ENCODE measurements at regions not wholly inside any gene's neighbourhood (a gene's known extent, or its start where the extent isn't known, plus 50 kb on each side); places are given as distances from the start of the nearest gene placed in this dataset.
"Not testable (repeated sequence)": the region's sequence is repeated elsewhere in the genome, so short reads cannot be mapped to it uniquely, and the experiment has no call there.

DNA sequence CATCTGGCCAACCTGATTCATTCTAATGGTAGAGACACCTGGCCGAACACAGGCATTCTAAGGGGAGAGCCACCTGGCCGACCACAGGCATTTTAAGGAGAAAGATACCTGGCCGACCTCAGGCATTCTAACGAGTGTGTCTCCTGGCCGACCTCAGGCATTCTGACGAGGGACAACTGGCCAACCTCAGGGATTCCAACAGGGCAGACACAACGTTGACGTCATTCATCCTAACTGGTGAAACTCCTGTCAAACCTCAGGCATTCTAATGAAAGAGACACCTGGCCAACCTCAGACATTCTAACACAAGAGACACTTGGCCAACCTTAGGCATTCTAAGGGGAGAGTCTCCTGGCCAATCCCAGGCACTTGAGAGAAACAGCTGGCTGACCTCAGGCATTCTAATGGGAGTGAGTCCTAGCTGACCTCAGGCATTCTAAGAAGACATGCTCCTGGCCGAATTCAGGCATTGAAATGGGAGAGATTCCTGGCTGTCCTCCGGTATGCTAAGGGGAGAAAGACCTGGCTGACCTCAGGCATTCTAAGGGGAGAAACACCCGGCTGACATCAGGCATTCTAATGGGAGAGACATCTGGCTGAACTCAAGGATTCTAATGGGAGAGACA lies 1352.5 kb downstream of the UQCRFS1 start:
- Histone ChIP-seq H3K27me3 (ENCODE audit: control insufficient read depth, insufficient read depth, low read length) (no peaks in the 10 kb centered on the region), H3K4me3 (ENCODE audit: low read length) (no peak overlapping the region), H3K4me1 (ENCODE audit: control insufficient read depth, insufficient read depth, low read length) (no peaks in the 10 kb centered on the region), H3K9me3 (ENCODE audit: control insufficient read depth, insufficient read depth, low read length) (peaks cover 15% of the 10 kb centered on the region), H3K36me3 (ENCODE audit: control insufficient read depth, insufficient read depth, low read length) (no peaks in the 10 kb centered on the region), H3K27ac (ENCODE audit: low read length) (no peak overlapping the region)
- no CpG with 5 or more reads among the region's 11 CpGs for WGBS (ENCODE audit: insufficient coverage, insufficient read length)
- DNase-seq (ENCODE audit: low read depth, low spot score), result no peak

DNA sequence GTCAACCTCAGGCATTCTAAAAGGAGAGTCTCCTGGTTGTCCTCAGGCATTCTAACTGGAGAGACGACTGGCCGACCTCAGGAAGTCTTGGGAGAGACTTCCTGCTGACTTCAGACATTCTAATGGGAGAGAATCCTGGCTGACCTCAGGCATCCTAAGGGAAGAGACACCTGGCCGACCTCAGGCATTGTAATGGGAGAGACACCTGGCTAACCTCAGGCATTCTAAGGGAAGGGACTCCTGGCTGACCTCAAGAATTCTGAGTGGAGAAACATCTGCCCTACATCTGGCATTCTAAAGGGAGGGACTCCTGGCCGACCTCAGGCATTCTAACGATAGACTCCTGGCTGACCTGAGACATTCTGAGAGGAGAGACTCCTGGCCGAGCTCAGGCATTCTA lies 1353.3 kb downstream of the UQCRFS1 start:
- WGBS (ENCODE audit: insufficient coverage, insufficient read length), result no CpG with 5 or more reads among the region's 6 CpGs
- H3K9me3 ChIP-seq (ENCODE audit: control insufficient read depth, insufficient read depth, low read length), result peaks cover 15% of the 10 kb centered on the region
- H3K27me3 ChIP-seq (ENCODE audit: control insufficient read depth, insufficient read depth, low read length), result no peaks in the 10 kb centered on the region
- no peaks in the 10 kb centered on the region for H3K36me3 ChIP-seq (ENCODE audit: control insufficient read depth, insufficient read depth, low read length)
- H3K27ac ChIP-seq (ENCODE audit: low read length), result no peak overlapping the region
- DNase-seq (ENCODE audit: low read depth, low spot score), result no peak
- H3K4me3 ChIP-seq (ENCODE audit: low read length), result no peak overlapping the region
- H3K4me1 ChIP-seq (ENCODE audit: control insufficient read depth, insufficient read depth, low read length), result no peaks in the 10 kb centered on the region

- no peak for DNase-seq (ENCODE audit: low read depth, low spot score)
- Histone ChIP-seq H3K4me3 (ENCODE audit: low read length) (no peak overlapping the region), H3K9me3 (ENCODE audit: control insufficient read depth, insufficient read depth, low read length) (peaks cover 15% of the 10 kb centered on the region)
Measured at GRCh38 chr19:27858981-27859581, 1353.9 kb downstream of the UQCRFS1 start.

GRCh38 chr19:27852931-27853330 lies 1360.0 kb downstream of the UQCRFS1 start:
- not testable (repeated sequence) for H3K4me1 ChIP-seq (ENCODE audit: control insufficient read depth, insufficient read depth, low read length); DNase-seq (ENCODE audit: low read depth, low spot score); H3K4me3 ChIP-seq (ENCODE audit: low read length); H3K36me3 ChIP-seq (ENCODE audit: control insufficient read depth, insufficient read depth, low read length); H3K27ac ChIP-seq (ENCODE audit: low read length); H3K27me3 ChIP-seq (ENCODE audit: control insufficient read depth, insufficient read depth, low read length)
- peaks cover 13% of the 10 kb centered on the region for H3K9me3 ChIP-seq (ENCODE audit: control insufficient read depth, insufficient read depth, low read length)
- no CpG with 5 or more reads among the region's 7 CpGs for WGBS (ENCODE audit: insufficient coverage, insufficient read length)

More at GRCh38 chr19:27858981-27859581, 1353.9 kb downstream of the UQCRFS1 start:
- H3K27me3 ChIP-seq (ENCODE audit: control insufficient read depth, insufficient read depth, low read length), result no peaks in the 10 kb centered on the region
- no peak overlapping the region for H3K27ac ChIP-seq (ENCODE audit: low read length)
- WGBS (ENCODE audit: insufficient coverage, insufficient read length), result no CpG with 5 or more reads among the region's 7 CpGs
- H3K4me1 ChIP-seq (ENCODE audit: control insufficient read depth, insufficient read depth, low read length), result no peaks in the 10 kb centered on the region
- no peaks in the 10 kb centered on the region for H3K36me3 ChIP-seq (ENCODE audit: control insufficient read depth, insufficient read depth, low read length)

- Histone ChIP-seq H3K4me1 (ENCODE audit: control insufficient read depth, insufficient read depth, low read length) (no peaks in the 10 kb centered on the region), H3K36me3 (ENCODE audit: control insufficient read depth, insufficient read depth, low read length) (no peaks in the 10 kb centered on the region; the same call in 1 of the 2 replicates), H3K4me3 (ENCODE audit: low read length) (no peak overlapping the region), H3K9me3 (ENCODE audit: control insufficient read depth, insufficient read depth, low read length) (peaks cover 13% of the 10 kb centered on the region), H3K27me3 (ENCODE audit: control insufficient read depth, insufficient read depth, low read length) (no peaks in the 10 kb centered on the region), H3K27ac (ENCODE audit: low read length) (no peak overlapping the region)
- DNase-seq (ENCODE audit: low read depth, low spot score), result no peak
- no CpG with 5 or more reads among the region's 14 CpGs for WGBS (ENCODE audit: insufficient coverage, insufficient read length)
Measured at GRCh38 chr19:27851543-27852060, 1361.3 kb downstream of the UQCRFS1 start.

GRCh38 chr19:27851002-27851481 lies 1361.9 kb downstream of the UQCRFS1 start:
- no peak overlapping the region for H3K27ac ChIP-seq (ENCODE audit: low read length)
- H3K27me3 ChIP-seq (ENCODE audit: control insufficient read depth, insufficient read depth, low read length), result no peaks in the 10 kb centered on the region
- no peak for DNase-seq (ENCODE audit: low read depth, low spot score)
- H3K36me3 ChIP-seq (ENCODE audit: control insufficient read depth, insufficient read depth, low read length), result no peaks in the 10 kb centered on the region; the same call in 1 of the 2 replicates
- peaks cover 18% of the 10 kb centered on the region for H3K9me3 ChIP-seq (ENCODE audit: control insufficient read depth, insufficient read depth, low read length)
- H3K4me3 ChIP-seq (ENCODE audit: low read length), result no peak overlapping the region
- no peaks in the 10 kb centered on the region for H3K4me1 ChIP-seq (ENCODE audit: control insufficient read depth, insufficient read depth, low read length)
- WGBS (ENCODE audit: insufficient coverage, insufficient read length), result no CpG with 5 or more reads among the region's 30 CpGs

DNA sequence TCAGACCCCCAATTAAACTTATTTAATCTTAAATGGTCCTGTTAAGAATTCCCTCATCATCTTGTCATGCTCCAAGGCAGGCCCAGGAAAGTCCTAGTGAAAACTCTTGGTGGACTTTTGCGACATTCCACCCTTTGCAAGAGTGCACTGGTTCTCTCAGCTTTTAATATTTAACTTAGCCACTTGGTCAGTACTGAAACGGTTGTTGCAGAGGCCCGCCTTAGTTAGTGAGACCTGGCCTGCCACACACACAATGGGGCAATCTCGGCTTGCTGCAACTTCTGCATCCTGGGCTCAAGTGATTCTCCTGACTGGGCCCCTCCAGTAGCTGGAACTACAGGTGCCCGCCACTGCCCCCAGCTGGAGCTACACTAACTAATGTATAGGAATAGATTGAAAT lies 1366.0 kb downstream of the UQCRFS1 start:
- WGBS (ENCODE audit: insufficient coverage, insufficient read length), result no CpG with 5 or more reads among the region's 5 CpGs
- no peak for DNase-seq (ENCODE audit: low read depth, low spot score)
- no peak overlapping the region for H3K27ac ChIP-seq (ENCODE audit: low read length)
- H3K4me3 ChIP-seq (ENCODE audit: low read length), result no peak overlapping the region
- H3K4me1 ChIP-seq (ENCODE audit: control insufficient read depth, insufficient read depth, low read length), result no peaks in the 10 kb centered on the region
- H3K36me3 ChIP-seq (ENCODE audit: control insufficient read depth, insufficient read depth, low read length), result no peaks in the 10 kb centered on the region; the same call in 1 of the 2 replicates
- H3K27me3 ChIP-seq (ENCODE audit: control insufficient read depth, insufficient read depth, low read length), result no peaks in the 10 kb centered on the region
- peaks cover 21% of the 10 kb centered on the region for H3K9me3 ChIP-seq (ENCODE audit: control insufficient read depth, insufficient read depth, low read length)

DNA sequence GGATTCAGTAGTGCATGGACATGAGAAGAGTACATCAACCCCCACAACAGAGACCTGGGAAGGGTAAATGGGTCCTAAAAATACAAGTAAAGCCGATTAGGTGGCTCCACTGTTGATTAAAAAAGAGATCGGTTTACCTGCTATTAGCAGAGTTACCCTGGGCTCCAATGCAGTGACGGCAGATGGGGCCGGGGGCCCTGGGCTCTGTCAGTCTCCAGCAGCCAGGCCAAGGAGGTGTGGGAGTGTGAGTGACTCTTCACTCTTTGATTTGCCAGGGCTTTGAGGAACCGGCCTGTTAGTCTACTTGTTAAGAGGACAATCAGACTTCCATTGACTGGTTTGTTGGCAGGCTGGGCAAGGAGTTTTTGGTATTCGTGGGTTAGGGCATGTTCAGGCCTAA lies 1368.7 kb downstream of the UQCRFS1 start:
- Histone ChIP-seq H3K9me3 (ENCODE audit: control insufficient read depth, insufficient read depth, low read length) (peaks cover 13% of the 10 kb centered on the region), H3K4me3 (ENCODE audit: low read length) (no peak overlapping the region), H3K4me1 (ENCODE audit: control insufficient read depth, insufficient read depth, low read length) (no peaks in the 10 kb centered on the region)

DNA sequence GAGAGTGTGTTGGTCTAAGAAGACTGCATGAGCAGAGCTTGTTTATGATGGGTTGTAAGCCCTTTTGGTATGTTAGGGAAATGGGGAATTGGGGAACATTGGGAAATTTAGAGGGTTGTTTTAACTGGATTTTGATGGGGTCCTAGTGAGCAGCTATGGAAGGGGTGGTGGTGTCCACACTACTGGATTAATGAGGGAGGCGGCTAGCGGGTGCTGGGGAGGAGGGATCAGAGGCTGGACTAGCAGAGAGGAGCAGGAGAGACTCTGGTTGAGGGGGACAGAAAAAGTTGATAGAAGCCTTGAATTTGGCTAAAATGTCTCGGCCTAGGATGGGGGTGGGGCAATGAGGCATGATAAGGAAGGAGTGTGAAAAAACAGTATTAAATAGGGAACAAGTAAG lies 1369.1 kb downstream of the UQCRFS1 start:
- Histone ChIP-seq H3K36me3 (ENCODE audit: control insufficient read depth, insufficient read depth, low read length) (no peaks in the 10 kb centered on the region), H3K4me1 (ENCODE audit: control insufficient read depth, insufficient read depth, low read length) (no peaks in the 10 kb centered on the region), H3K9me3 (ENCODE audit: control insufficient read depth, insufficient read depth, low read length) (peaks cover 13% of the 10 kb centered on the region), H3K27ac (ENCODE audit: low read length) (no peak overlapping the region), H3K27me3 (ENCODE audit: control insufficient read depth, insufficient read depth, low read length) (no peaks in the 10 kb centered on the region), H3K4me3 (ENCODE audit: low read length) (no peak overlapping the region)
- no CpG with 5 or more reads among the region's 3 CpGs for WGBS (ENCODE audit: insufficient coverage, insufficient read length)
- no peak for DNase-seq (ENCODE audit: low read depth, low spot score)

More for the DNA sequence above, 1368.7 kb downstream of the UQCRFS1 start:
- H3K27me3 ChIP-seq (ENCODE audit: control insufficient read depth, insufficient read depth, low read length), result no peaks in the 10 kb centered on the region
- WGBS (ENCODE audit: insufficient coverage, insufficient read length), result no CpG with 5 or more reads among the region's 6 CpGs
- no peaks in the 10 kb centered on the region for H3K36me3 ChIP-seq (ENCODE audit: control insufficient read depth, insufficient read depth, low read length)
- DNase-seq (ENCODE audit: low read depth, low spot score), result no peak
- H3K27ac ChIP-seq (ENCODE audit: low read length), result no peak overlapping the region

GRCh38 chr19:27833031-27833430 lies 1379.9 kb downstream of the UQCRFS1 start:
- no peaks in the 10 kb centered on the region for H3K27me3 ChIP-seq (ENCODE audit: control insufficient read depth, insufficient read depth, low read length)
- H3K4me1 ChIP-seq (ENCODE audit: control insufficient read depth, insufficient read depth, low read length), result no peaks in the 10 kb centered on the region
- H3K36me3 ChIP-seq (ENCODE audit: control insufficient read depth, insufficient read depth, low read length), result no peaks in the 10 kb centered on the region
- no CpG with 5 or more reads among the region's 1 CpG for WGBS (ENCODE audit: insufficient coverage, insufficient read length)
- no peak overlapping the region for H3K27ac ChIP-seq (ENCODE audit: low read length)
- H3K9me3 ChIP-seq (ENCODE audit: control insufficient read depth, insufficient read depth, low read length), result peaks cover 1% of the 10 kb centered on the region; the same call in 1 of the 2 replicates
- H3K4me3 ChIP-seq (ENCODE audit: low read length), result no peak overlapping the region
- no peak for DNase-seq (ENCODE audit: low read depth, low spot score)

Data from iPS DF 6.9 (cell line).